Stimulated activated CD4-positive, alpha-beta T cell treated with anti-CD3 and anti-CD28 coated beads, Interleukin-12 subunit alpha, Interleukin-12 subunit beta, amount 100 ng/mL, for 4 hours (primary cell): ENCODE measurements at regions not wholly inside any gene's neighbourhood (a gene's known extent, or its start where the extent isn't known, plus 50 kb on each side); places are given as distances from the start of the nearest gene placed in this dataset.
"Not testable (repeated sequence)": the region's sequence is repeated elsewhere in the genome, so short reads cannot be mapped to it uniquely, and the experiment has no call there.

ENCODE experiments used
- DNase-seq: peaks from one replicate; pipeline ENCODE4 v3.0.0-alpha.2; 2020

DNA sequence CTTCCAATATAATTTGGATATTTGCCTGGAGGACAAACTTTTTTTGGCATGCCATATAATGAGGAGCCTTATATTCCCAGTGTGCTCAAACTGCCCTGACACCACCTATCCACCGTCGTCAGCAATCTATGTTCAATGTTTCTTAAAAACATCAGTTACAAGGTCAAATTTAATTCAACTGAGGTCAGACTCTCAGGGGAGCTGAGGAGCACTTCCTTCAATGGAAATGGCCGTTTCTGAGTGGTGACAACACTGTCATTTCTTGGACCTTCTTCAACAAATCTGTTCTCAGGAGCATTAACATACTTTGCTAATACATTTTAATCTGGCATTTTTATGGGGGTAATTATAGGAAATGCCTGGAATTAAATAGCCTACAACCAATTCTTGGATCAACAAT, 90.8 kb upstream of the FBXO28 start:
- not testable (repeated sequence) for DNase-seq

DNA sequence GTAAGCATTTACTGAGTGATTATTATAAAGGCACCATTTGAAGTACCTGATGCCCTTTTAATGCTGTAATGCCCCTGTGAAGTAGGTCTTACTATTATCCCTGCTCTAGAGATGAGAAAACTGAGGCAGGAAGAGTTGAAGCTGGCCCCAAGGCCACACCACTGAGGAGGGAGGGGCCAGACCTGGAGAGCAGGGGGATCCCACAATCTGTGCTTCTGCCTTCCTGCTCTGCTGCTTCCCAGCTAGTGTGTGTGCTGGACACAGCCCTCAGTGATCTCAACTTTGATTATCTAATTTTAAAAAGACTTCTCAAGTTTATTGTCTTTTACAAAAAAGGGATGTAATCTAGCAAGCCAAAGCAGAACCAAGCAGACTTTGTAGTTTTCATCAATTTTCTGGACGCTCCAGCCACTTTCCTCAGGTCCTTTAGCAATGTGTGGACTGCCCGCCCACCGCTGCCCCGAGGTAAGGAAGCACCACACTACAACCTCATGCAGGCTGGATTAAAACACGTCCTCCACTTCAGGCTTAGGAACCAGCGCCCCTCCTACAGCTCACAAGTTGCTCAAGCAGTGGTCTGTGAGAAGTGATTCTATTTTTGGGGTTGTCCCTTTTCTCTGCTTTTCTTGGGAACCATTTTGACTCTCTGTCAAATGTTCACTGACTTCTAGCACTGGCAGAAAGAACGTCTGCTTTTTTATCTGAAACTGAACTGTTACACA, 91.5 kb upstream of the FBXO28 start:
- not testable (repeated sequence) for DNase-seq

DNA sequence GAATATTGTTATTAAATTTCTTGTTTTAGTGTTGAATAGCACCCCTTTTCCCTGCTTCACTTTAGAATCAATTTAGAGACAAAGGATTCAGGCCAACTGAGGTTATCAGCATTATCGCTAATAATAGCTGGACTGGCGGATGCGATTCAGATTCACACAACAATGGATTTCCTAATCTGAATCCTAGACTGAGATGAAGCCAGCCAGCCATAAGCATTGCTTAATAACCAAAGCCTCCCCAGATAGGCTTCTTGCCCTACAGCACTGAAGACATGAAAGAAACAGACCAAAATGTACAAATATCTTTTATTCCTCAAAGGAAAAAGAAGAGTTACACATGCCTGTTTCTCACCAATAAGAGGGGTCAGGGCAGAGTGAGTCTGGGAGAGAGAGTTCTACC, 94.0 kb upstream of the FBXO28 start:
- not testable (repeated sequence) for DNase-seq

DNA sequence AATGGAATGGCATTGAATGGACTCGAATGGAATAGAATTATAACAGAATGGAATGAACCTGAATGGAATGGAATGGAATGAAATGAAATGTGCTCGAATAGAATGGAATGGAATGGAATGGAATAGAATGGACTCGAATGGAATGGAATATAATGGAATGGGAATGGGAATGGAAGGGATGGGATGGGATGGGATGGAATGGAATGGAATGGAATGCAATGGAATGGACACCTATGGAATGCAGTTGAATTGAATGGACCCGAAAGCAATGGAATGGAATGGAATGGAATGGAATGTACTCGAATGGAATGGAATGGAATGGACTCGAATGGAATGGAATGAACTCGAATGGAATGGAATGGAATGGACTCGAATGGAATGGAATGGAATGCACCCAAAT, 98.1 kb upstream of the FBXO28 start:
- DNase-seq = not testable (repeated sequence)

DNA sequence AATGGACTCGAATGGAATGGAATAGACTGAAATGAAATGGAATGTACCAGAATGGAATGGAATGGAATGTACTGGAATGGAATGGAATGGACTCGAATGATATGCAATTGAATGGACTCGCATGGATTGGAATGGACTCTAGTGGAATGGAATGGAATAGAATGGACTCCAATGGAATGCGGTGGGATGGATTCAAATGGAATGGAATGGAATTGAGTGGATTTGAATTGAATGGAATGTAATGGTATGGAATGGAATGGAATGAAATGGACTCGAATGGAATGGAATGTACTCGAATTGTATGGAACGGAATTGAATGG, 99.6 kb upstream of the FBXO28 start:
- DNase-seq = no peak

DNA sequence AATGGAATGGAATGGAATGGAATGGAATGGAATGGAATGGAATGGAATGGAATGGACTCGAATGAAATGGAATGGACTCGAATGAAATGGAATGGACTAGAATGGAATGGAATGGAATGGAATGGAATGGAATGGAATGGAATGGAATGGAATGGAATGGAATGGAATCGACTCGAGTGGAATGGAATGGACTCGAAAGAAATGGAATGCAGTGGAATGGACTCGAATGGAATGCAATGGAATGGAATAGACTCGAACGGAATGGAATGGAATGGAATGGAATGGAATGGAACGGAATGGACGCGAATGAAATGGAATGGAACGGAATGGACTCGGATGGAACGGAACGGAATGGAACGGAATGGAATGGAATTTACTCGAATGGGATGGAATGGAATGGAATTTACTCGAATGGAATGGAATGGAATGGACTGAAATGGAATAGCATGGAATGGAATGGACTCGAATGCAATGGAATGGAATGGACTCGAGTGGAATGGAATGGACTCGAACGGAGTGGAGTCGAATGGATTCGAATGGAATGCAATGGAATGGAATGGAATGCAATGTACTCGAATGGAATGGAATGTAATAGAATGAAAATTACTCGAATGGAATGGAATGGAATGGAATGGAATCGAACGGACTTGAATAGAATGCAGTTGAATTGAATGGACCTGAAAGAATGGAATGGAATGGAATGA, 100.1 kb upstream of the FBXO28 start:
- DNase-seq = not testable (repeated sequence)

DNA sequence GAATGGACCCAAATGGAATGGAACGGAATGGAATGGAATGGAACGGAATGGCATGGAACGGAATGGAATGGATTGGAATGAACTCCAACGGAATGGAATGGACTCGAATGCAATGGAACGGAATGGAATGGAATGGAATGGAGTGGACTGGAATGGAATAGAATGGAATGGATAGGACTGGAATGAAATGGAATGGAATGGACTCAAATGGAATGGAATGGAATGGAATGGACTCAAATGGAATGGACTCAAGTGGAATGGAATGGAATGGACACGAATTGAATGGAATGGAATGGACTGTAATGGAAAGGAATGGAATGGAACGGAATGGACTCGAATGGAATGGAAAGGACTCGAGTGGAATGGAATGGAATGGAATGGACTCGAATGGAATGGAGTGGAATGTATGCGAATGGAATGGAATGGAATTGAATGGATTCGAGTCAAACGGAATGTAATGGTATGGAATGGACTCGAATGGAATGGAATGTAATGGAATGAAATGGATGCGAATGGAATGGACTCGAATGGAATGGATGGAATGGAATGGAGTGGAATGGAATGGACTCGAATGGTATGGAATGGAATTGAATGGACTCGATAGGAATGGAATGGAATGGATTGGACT, 101.0 kb upstream of the FBXO28 start:
- DNase-seq = not testable (repeated sequence)

DNA sequence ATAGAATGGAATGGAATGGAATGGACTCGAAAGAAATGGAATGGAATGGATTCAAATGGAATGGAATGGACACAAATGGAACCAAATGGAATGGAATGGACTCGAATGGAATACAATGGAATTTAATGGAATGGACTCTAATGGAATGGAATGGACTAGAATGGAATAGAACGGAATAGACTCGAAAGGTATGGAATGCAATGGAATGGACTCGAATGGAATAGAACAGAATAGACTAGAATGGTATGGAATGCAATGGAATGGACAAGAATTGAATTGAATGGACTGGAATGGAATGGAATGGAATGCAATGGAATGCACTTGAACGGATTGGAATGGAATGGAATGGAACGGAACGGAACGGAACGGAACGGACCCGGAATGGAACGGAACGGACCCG, 101.7 kb upstream of the FBXO28 start:
- DNase-seq = not testable (repeated sequence)

DNA sequence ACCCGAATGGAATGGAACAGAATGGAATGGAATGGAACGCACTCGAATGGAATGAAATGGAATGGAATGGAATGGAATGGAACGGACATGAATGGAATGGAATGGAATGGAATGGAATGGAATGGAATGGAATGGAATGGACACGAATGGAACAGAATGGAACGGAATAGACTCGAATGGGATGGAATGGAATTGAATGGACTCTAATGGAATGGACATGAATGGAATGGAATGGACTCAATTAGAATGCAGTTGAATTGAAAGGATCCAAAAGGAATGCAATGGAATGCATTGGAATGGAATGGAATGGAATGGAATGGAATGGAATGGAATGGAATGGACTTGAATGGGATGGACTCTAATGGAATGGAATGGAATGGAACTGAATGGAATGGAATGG, 102.2 kb upstream of the FBXO28 start:
- DNase-seq = not testable (repeated sequence)

DNA sequence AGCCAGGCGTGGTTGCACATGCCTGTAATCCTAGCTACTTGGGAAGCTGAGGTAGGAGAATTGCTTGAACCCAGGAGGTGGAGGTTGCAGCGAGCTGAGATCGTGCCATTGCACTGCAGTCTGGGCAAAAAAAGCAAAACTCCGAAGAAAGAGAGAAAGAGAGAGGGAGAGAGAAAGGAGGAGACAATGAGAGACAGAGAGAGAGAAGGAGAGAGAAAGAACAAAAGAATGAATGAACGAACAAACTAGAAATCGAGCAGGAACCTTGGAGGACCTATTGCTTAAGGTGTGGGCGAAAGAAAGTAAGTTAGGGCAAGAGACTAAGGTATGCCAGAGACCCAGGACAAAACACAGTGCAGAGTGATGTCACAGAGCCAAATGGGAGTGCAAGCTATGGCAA, 102.8 kb upstream of the FBXO28 start:
- DNase-seq = not testable (repeated sequence)

DNA sequence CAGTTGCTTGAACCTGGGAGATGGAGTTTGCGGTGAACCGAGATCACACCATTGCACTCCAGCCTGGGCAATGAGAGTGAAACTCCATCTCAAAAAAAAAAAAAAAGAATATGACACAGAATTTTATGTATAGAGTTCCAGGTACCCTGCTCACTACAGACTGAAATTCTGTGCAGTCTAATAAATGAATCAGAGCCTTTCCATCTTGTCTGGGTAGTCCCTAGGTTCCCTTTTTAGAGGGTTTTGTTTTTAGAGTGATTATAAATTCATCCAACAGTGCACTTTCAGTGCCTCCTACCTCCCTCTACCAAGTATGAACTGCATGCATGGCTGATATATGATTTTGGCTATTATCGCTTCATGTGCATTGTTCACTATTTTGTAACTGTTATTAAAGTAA, 107.9 kb upstream of the FBXO28 start:
- not testable (repeated sequence) for DNase-seq

DNA sequence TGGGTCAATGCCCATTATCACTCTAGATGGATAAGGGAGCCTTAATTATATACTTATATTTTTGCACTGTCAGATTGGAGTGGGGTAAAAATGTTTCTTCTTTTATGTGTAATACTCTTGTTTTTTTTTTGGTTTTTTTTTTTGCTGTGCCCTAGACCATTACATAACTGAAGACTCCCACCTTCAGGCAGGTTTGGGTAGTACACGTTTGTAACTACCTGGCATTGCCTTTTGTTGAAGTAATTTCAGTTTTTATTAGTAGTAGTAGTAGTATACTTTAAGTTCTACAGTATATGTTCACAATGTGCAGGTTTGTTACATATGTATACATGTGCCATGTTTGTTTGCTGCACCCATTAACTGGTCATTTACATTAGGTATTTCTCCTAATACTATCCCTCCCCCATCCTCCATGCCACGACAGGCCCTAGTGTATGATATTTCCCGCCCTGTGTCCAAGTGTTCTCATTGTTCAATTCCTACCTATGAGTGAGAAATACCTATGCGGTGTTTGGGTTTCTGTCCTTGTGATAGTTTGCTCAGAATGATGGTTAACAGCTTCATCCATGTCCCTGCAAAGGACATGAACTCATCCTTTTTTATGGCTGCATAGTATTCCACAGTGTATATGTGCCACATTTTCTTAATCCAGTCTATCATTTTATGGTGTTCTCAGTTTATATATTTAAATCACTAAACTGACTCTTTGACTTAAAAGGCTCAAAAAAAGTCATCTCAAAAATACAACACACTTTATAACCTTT, 109.2 kb upstream of the FBXO28 start:
- peak; percentile 37 for DNase-seq

DNA sequence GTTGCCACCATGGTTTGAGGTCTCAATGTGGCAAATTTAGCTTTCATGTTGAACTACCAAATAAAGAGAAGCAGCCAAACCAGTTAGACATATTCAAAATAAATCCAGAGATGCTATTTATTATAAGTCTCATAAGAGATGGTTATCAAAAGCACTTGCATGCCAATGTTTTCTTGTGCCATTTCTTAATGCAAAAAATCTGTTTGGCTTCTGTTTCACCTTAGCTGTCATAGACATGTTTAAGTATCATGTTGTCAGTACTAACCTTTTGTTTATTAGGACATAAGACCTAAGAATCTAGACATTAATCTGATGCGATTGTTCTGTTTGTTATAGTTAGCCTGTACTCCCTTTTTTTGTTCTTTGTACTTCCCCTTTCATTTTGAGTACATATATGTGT, 110.0 kb upstream of the FBXO28 start:
- DNase-seq = not testable (repeated sequence)

DNA sequence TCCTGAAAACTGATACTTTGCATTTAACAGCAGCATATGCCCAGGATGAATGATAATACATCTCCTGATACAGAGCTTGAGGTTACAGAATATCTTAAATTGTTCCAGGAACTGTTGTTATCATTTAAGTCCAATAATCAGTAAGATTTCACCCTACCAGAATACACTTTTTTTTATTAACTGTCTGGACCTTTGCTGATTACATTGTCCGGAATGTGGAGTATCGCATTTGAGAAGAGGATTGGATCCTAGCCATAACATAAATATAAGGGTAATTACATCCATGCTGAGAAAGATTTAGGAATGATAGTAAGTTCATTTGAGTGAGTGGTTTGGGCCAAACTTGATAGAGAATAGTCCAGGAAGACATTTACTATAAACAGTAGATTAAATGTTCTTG, 112.2 kb upstream of the FBXO28 start:
- DNase-seq = not testable (repeated sequence)

DNA sequence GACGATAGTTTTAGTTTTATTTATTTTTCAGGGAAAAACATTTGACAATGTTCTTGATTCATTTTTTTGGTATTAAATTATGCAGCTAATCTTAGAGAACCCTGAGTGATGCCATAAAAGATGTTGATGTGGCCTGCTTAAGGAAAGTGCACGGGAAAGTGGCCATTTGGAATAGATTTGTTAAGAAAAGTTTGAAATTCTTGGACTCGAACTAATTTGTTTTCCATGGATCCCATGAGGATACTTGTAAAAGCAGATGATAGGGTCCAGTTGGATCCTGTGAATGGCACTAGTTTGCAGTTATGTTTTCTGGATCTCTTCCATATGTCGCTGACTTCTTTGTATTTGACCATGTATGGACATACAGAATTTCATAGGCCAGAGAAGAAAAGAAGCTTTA, 114.2 kb upstream of the FBXO28 start:
- DNase-seq = not testable (repeated sequence)

DNA sequence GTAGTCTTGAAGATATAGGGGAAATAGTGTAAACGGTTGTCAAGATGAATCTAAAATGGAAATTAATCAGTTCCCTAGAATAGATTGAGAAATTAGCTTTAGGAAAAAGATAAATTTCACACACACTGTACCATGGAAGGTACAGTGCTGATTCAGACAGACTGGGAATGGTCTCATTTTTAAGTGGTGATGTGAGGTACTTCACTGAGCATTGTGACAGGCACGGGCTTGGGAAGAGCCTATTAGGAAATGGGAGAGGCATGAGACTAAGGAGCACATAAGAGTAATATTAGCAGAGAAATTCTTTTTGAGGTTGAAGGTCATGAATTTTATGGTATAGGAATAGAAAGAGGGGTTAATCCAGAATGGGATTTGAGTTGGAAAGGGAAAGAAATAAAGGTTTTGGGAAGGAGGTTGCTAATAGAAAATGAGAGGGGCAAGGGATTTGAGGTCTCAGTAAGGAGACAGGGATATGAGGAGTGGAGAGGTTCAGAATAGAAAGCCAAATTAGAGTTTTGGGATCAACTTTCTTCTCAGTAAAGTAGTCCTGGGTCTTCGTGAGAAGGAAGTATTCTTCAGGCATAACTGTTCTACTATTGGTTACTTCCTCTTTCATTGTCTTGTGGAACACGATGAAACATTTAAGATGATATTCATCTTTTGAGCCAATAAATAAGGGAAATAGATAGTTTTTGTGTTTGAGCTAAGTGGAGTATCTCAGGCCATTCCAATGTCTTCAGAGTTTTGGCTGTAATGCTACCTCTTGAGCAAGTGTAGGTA, 115.0 kb upstream of the FBXO28 start:
- DNase-seq = not testable (repeated sequence)

DNA sequence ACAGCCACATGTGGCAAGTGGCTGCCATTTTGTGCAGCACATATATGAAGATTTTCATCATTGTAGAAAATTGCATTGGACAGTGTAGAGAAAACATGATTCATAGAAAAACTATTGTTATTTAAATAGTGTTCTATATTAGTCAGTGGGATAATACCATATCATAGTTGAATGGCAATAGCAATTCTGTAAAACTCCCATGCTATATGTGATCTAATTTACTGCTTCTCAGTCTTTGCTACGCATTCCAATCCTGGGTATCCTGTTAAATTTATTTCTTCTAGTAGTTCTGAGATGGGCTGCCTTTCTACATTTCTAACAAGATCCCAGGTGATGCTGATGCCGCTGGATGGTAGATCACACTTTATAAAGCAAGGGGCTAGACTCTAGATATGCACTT, 117.5 kb upstream of the FBXO28 start:
- not testable (repeated sequence) for DNase-seq

DNA sequence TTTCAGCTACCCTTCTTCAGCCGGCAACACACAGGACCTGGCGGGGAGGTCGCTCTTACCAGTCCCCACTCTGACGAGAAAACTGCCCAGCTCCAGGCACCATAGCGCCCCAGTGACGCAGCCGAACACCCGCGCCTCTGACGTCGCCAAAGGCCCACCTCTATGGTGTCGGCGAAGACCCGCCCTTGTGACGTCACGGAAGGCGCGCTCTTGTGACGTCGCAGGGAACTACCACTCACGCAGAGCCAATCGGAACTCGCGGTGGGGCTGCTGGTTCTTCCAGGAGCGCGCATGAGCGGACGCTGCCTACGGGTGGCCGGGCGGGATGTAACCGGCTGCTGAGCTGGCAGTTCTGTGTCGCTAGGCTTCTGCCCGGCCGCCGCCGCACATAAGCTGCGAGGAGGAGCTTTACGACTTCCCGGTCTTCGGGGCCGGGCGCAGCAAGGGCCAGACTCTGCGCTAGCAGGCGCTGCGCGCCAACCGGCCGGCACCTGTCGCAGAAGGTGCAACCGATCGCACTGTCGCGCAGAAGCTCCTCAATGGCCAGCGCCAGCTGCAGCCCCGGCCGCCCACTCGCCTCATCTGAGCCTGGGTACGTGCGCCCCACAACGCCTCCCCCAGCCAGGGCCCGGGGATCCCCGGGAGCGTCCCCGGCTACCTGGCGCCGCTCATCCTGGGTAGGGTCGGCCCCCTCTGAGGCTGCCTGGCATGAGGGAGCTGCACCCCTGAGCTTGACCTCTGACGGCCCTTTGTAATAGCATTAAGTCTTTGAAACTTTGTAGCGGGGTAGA, 121.3 kb upstream of the FBXO28 start:
- peak; percentile 100 for DNase-seq

DNA sequence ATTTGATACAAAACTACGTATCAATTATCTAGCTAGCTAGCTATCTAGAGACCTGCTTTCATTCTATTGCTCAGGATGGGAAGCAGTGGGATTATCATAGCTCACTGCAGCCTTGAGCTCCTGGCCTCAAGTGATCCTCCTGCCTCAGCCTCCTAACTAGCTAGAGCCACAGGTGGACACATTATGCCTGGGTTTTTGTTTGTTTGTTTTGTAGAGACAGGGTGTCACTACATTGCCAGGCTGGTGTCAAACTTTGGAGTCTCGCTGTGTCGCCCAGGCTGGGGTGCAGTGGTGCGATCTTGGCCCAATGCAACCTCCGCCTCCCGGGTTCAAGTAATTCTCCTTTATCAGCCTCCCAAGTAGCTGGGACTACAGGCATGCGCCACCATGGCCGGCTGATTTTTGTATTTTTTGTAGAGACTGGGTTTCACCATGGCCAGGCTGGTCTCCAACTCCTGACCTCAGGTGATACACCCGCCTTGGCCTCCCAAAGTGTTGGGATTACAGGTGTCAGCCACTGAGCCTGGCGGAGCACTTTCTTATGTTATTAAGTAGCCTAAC, 122.5 kb upstream of the FBXO28 start:
- not testable (repeated sequence) for DNase-seq

DNA sequence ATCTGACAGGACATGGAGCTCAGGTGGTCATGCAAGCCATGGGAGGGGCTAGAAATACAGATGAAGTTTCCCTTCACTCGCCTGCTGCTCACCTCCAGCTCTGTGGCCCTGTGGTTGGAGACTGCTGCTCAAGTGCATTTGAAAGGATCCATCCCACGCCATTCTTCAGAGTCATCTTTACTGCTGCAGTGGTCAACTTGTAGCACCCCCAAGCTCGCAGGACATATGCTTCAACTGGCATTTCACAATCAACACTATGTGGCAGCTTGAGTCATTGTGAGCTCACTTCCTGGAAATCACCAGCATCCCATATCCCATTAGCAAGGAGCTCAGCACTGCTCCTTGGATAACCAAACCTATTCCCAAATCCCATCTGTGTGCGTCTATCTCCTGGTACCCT, 116.2 kb upstream of the TP53BP2 start:
- not testable (repeated sequence) for DNase-seq

DNA sequence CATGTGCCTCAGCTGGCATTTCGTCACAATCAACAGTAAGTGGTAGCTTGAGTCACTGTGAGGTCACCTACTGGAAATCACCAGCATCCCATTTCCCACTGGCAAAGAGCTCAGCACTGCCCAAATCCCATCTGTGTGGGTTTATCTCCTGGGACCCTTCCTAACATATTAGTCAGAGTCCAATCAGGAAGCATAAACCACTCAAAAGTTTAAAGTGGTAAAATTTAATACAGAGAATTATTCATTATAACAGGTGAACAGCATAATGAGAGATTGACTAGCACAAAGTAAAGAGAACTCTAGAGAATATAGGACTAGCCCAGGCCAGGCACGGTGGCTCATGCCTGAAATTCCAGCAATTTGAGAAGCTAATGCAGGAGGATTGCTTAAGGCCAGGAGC, 107.1 kb upstream of the TP53BP2 start:
- DNase-seq = not testable (repeated sequence)
